HCT116 (cell line): ENCODE measurements at regions not wholly inside any gene's neighbourhood (a gene's known extent, or its start where the extent isn't known, plus 50 kb on each side); places are given as distances from the start of the nearest gene placed in this dataset.

Experiments
- ATAC-seq: fragments of 200-7000 bp; cut with Tn5 transposase; 2 replicates; pipeline ENCODE4 v1.9.1; 2020; ENCODE audit warnings: mild to moderate bottlenecking, moderate library complexity
- BruUV-seq: library from RNA; stranded (reverse); fragments of 400-500 nt; replicated peaks from 2 replicates; lab custom pipeline; 2021; lab: Mats Ljungman, UMichigan
- CTCF ChIA-PET: fragments of 300-600 bp; sonication (Branson Sonifier 250); formaldehyde crosslinking; loops from one replicate; lab custom pipeline; 2021; ENCODE audit warnings: antibody characterized with exemption; lab: Charles Lee
- POLR2A ChIA-PET: fragments of 300-600, 350-600 bp; sonication (Branson Sonifier 250); formaldehyde crosslinking; loops from one replicate; lab custom pipeline; 2021; ENCODE audit warnings: antibody characterized with exemption; lab: Charles Lee
- RAD21 ChIA-PET, 2 experiments: fragments of 300-600 bp; sonication (Branson Sonifier 250); formaldehyde crosslinking; loops; one replicate each; lab custom pipeline; 2023; ENCODE audit warnings: low total read pairs in 2 of 2; ENCODE audit not compliant: uncharacterized antibody in 2 of 2, unreplicated experiment in 2 of 2, low non-redundant PET in 1 of 2; lab: Charles Lee
- DNase-seq: peaks from one replicate; pipeline ENCODE4 v3.0.0-alpha.2; 2010; ENCODE audit warnings: low read depth, low spot score
- H2AFZ ChIP-seq: fragments of 200-600 bp; shearing (Covaris generic), sonication (generic); 2 replicates; pipeline ENCODE4 v1.6.1; 2017; ENCODE audit warnings: low read depth, mixed run types, mixed read lengths, antibody characterized with exemption, low read length; ENCODE audit not compliant: poor library complexity, severe bottlenecking
- H3K27ac ChIP-seq: 2 replicates; pipeline ENCODE4 v1.5.1; 2012; ENCODE audit warnings: low read depth, low read length
- H3K27me3 ChIP-seq: fragments of 200-600 bp; sonication (generic); 2 replicates; pipeline ENCODE4 v1.6.1; 2016; ENCODE audit warnings: mixed run types, low read length, mixed read lengths; ENCODE audit not compliant: insufficient read depth
- H3K36me3 ChIP-seq, 2 experiments: fragments of 200-500 bp in 1 of 2; fragments of 200-600 bp in 1 of 2; sonication (Bioruptor generic) in 1 of 2; sonication (generic) in 1 of 2; 2 replicates each; pipeline versions ENCODE4 v1.5.1 to v1.6.1; 2014 to 2016; ENCODE audit warnings: low read length in 2 of 2, inconsistent platforms in 1 of 2, mixed read lengths in 1 of 2, mixed run types in 1 of 2; ENCODE audit not compliant: insufficient read depth in 2 of 2, control insufficient read depth in 1 of 2
- H3K4me1 ChIP-seq, 2 experiments: fragments of 200-600 bp in 1 of 2; sonication (generic) in 1 of 2; 2 replicates each; pipeline versions ENCODE4 v1.5.1 to v1.6.1; 2012 to 2017; ENCODE audit warnings: low read length in 2 of 2, inconsistent platforms in 1 of 2, mild to moderate bottlenecking in 1 of 2, mixed read lengths in 1 of 2, mixed run types in 1 of 2, moderate library complexity in 1 of 2; ENCODE audit not compliant: insufficient read depth in 2 of 2, control insufficient read depth in 1 of 2
- H3K4me2 ChIP-seq: fragments of 200-600 bp; sonication (generic); 2 replicates; pipeline ENCODE4 v1.6.1; 2017; ENCODE audit warnings: mixed run types, low read length, mixed read lengths
- H3K4me3 ChIP-seq, 2 experiments: fragments of 200-600 bp in 1 of 2; sonication (generic) in 1 of 2; replicated peaks in 1 of 2; 2 replicates each; pipeline ENCODE4 v1.5.1; 2011 to 2016; ENCODE audit warnings: low read length in 2 of 2, control low read depth in 1 of 2, low read depth in 1 of 2, mild to moderate bottlenecking in 1 of 2, mixed read lengths in 1 of 2, mixed run types in 1 of 2
- H3K79me2 ChIP-seq: fragments of 200-600 bp; sonication (generic); 2 replicates; pipeline ENCODE4 v1.6.1; 2017; ENCODE audit warnings: mild to moderate bottlenecking, mixed run types, low read length, moderate library complexity, mixed read lengths; ENCODE audit not compliant: insufficient read depth
- H3K9ac ChIP-seq: fragments of 200-600 bp; sonication (generic); 2 replicates; pipeline ENCODE4 v1.6.1; 2016; ENCODE audit warnings: low read length, mixed read lengths
- H3K9me2 ChIP-seq: fragments of 200-600 bp; sonication (generic), shearing (Covaris generic); 2 replicates; pipeline ENCODE4 v1.6.1; 2017; ENCODE audit warnings: mixed run types, mild to moderate bottlenecking, moderate library complexity; ENCODE audit not compliant: insufficient read depth
- H3K9me3 ChIP-seq, 2 experiments: fragments of 200-500 bp in 1 of 2; fragments of 200-600 bp in 1 of 2; sonication (Bioruptor generic) in 1 of 2; sonication (generic) in 1 of 2; 2 replicates each; pipeline ENCODE4 v1.6.1; 2014 to 2017; ENCODE audit warnings: low read length in 2 of 2, mixed read lengths in 2 of 2, inconsistent platforms in 1 of 2, low read depth in 1 of 2, mild to moderate bottlenecking in 1 of 2, mixed run types in 1 of 2, moderate library complexity in 1 of 2; ENCODE audit not compliant: control insufficient read depth in 1 of 2, insufficient read depth in 1 of 2
- H4K20me1 ChIP-seq: fragments of 200-600 bp; sonication (generic), shearing (Covaris generic); 2 replicates; pipeline ENCODE4 v1.6.1; 2017; ENCODE audit warnings: mixed run types, mild to moderate bottlenecking, moderate library complexity; ENCODE audit not compliant: insufficient read depth
- ATF3 ChIP-seq: IDR thresholded peaks from 2 replicates; pipeline ENCODE4 v1.6.1; 2012
- CEBPB ChIP-seq: IDR thresholded peaks from 2 replicates; pipeline ENCODE4 v1.6.1; 2012; ENCODE audit warnings: low read depth
- EGR1 ChIP-seq: IDR thresholded peaks from 2 replicates; pipeline ENCODE4 v1.6.1; 2012; ENCODE audit warnings: low read depth
- ELF1 ChIP-seq: IDR thresholded peaks from 2 replicates; pipeline ENCODE4 v1.6.1; 2012; ENCODE audit warnings: low read depth, borderline replicate concordance
- EZH2 ChIP-seq: fragments of 200-600 bp; sonication (generic); IDR thresholded peaks from 2 replicates; pipeline ENCODE4 v1.6.1; 2017; ENCODE audit warnings: antibody characterized with exemption, mixed run types
- EZH2phosphoT487 ChIP-seq: fragments of 200-600 bp; IDR thresholded peaks from 2 replicates; pipeline ENCODE4 v1.6.1; 2018; ENCODE audit warnings: antibody characterized with exemption, borderline replicate concordance
- FOSL1 ChIP-seq: IDR thresholded peaks from 2 replicates; pipeline ENCODE4 v1.6.1; 2012; ENCODE audit warnings: low read depth
- JUND ChIP-seq: IDR thresholded peaks from 2 replicates; pipeline ENCODE4 v1.6.1; 2012
- POLR2A ChIP-seq: IDR thresholded peaks from 2 replicates; pipeline ENCODE4 v1.7.0; 2011; ENCODE audit warnings: borderline replicate concordance; ENCODE audit not compliant: insufficient read depth, insufficient read length; ENCODE audit errors: extremely low read depth
- POLR2AphosphoS5 ChIP-seq: IDR thresholded peaks from 2 replicates; pipeline ENCODE4 v1.6.1; 2011; ENCODE audit warnings: mild to moderate bottlenecking, low read depth, low read length, moderate library complexity
- RAD21 ChIP-seq: IDR thresholded peaks from 2 replicates; pipeline ENCODE4 v1.6.1; 2012; ENCODE audit warnings: low read depth, mild to moderate bottlenecking
- REST ChIP-seq: IDR thresholded peaks from 2 replicates; pipeline ENCODE4 v1.6.1; 2012; ENCODE audit warnings: low read depth
- SIN3A ChIP-seq: IDR thresholded peaks from 2 replicates; pipeline ENCODE4 v1.6.1; 2012; ENCODE audit warnings: low read depth
- SP1 ChIP-seq: IDR thresholded peaks from 2 replicates; pipeline ENCODE4 v1.6.1; 2012; ENCODE audit warnings: low read depth
- SRF ChIP-seq: IDR thresholded peaks from 2 replicates; pipeline ENCODE4 v1.6.1; 2012; ENCODE audit warnings: low read depth
- YY1 ChIP-seq: IDR thresholded peaks from 2 replicates; pipeline ENCODE4 v1.6.1; 2011; ENCODE audit warnings: low read length, low read depth, moderate library complexity, mild to moderate bottlenecking; ENCODE audit not compliant: insufficient replicate concordance; ENCODE audit errors: extremely low read depth
- ZFX ChIP-seq: fragments of 450-650 bp; IDR thresholded peaks from 2 replicates; pipeline ENCODE4 v1.6.1; 2017
- ZNF274 ChIP-seq: fragments of 200-500 bp; sonication (Bioruptor generic); IDR thresholded peaks from 2 replicates; pipeline ENCODE4 v1.6.1; 2014; ENCODE audit warnings: mild to moderate bottlenecking, low read depth, low read length, inconsistent platforms
- intact Hi-C: fragments of 100-400 bp; cut with micrococcal nuclease; formaldehyde crosslinking; loops from 2 replicates; pipeline ENCODE4 v1.10.0; 2022

GRCh38 chr1:80632284-80632683, 1168.5 kb upstream of the ADGRL2 start:
- intact Hi-C loops: no loop called here
- no peaks in the 10 kb centered on the region for H3K9me2 ChIP-seq
- BruUV-seq: no TSS peak
- TF ChIP-seq EZH2: no peak
- H3K4me2 ChIP-seq: no peak overlapping the region
- no peaks in the 10 kb centered on the region for H3K4me1 ChIP-seq
- ChIA-PET RAD21 (no interaction called here), POLR2A (no interaction called here), CTCF (no interaction called here)
- H3K79me2 ChIP-seq: no peaks in the 10 kb centered on the region
- ATAC-seq (no peak), DNase-seq (no peak)
- no peak overlapping the region for H3K9ac ChIP-seq
- no peak overlapping the region for H2AFZ ChIP-seq
- no peaks in the 10 kb centered on the region for H3K9me3 ChIP-seq
- no peaks in the 10 kb centered on the region for H3K36me3 ChIP-seq
- no peak overlapping the region for H3K27ac ChIP-seq
- no peaks in the 10 kb centered on the region for H4K20me1 ChIP-seq
- H3K27me3 ChIP-seq: no peaks in the 10 kb centered on the region
- H3K4me3 ChIP-seq: no peak overlapping the region

- no TSS peak for BruUV-seq
- Histone ChIP-seq H3K79me2 (no peaks in the 10 kb centered on the region), H3K4me1 (no peaks in the 10 kb centered on the region), H3K4me2 (no peak overlapping the region), H3K4me3 (no peak overlapping the region), H3K9me3 (no peaks in the 10 kb centered on the region; a peak in 1 of 4 replicates), H3K27me3 (no peaks in the 10 kb centered on the region), H3K9ac (no peak overlapping the region), H3K27ac (no peak overlapping the region), H3K36me3 (no peaks in the 10 kb centered on the region), H3K9me2 (no peaks in the 10 kb centered on the region), H2AFZ (no peak overlapping the region), H4K20me1 (no peaks in the 10 kb centered on the region)
- ChIA-PET RAD21 (no interaction called here), POLR2A (no interaction called here), CTCF (no interaction called here)
- ATAC-seq (no peak), DNase-seq (no peak)
- intact Hi-C loops: no loop called here
- TF ChIP-seq ZNF274: no peak
- no peak for TF ChIP-seq ELF1
- no peak for TF ChIP-seq ATF3
- TF ChIP-seq ZFX: no peak
- TF ChIP-seq CEBPB: no peak
- no peak for TF ChIP-seq RAD21
- TF ChIP-seq EGR1: no peak
- no peak for TF ChIP-seq FOSL1
- no peak for TF ChIP-seq SIN3A
- TF ChIP-seq YY1: no peak
- TF ChIP-seq EZH2phosphoT487: no peak
- no peak for TF ChIP-seq POLR2AphosphoS5
- TF ChIP-seq SP1: no peak
- TF ChIP-seq POLR2A: no peak
- TF ChIP-seq SRF: no peak
- TF ChIP-seq REST: no peak
- no peak for TF ChIP-seq JUND
Measured at GRCh38 chr1:80629304-80629837, 1171.4 kb upstream of the ADGRL2 start.
